OCI-LY7 (cell line): ENCODE measurements at regions not wholly inside any gene's neighbourhood (a gene's known extent, or its start where the extent isn't known, plus 50 kb on each side); places are given as distances from the start of the nearest gene placed in this dataset.

Source experiments
- CTCF ChIP-seq: fragments of 200-600 bp; sonication (generic); conservative IDR thresholded peaks from 2 replicates; pipeline ENCODE4 v1.5.1; 2014; ENCODE audit warnings: mild to moderate bottlenecking, antibody characterized with exemption, low read length, moderate library complexity, mixed read lengths
- EZH2phosphoT487 ChIP-seq: fragments of 200-600 bp; sonication (generic); IDR thresholded peaks from 2 replicates; pipeline ENCODE4 v1.6.1; 2018; ENCODE audit warnings: low read depth, borderline replicate concordance, mild to moderate bottlenecking, mixed run types, antibody characterized with exemption, low read length, moderate library complexity, mixed read lengths

- TF ChIP-seq CTCF, result no peak
- TF ChIP-seq EZH2phosphoT487, result no peak
Measured at GRCh38 chrX:117843749-117844148, 272.9 kb downstream of the KLHL13 start.
